Heart left ventricle (tissue), 13 donors: ENCODE measurements at regions not wholly inside any gene's neighbourhood (a gene's known extent, or its start where the extent isn't known, plus 50 kb on each side); places are given as distances from the start of the nearest gene placed in this dataset.

Experiments
- CTCF ChIP-seq, 12 donors: fragments of 200-600 bp; sonication (generic) in 4 of 12; IDR thresholded peaks; one replicate each; pipeline versions ENCODE4 v1.5.0 to v1.8.0; 2018 to 2022; ENCODE audit warnings: antibody characterized with exemption in 12 of 12, mild to moderate bottlenecking in 5 of 12
- POLR2A ChIP-seq, 2 donors: fragments of 450-650 bp; IDR thresholded peaks; one replicate each; pipeline ENCODE4 v1.6.1; 2017; ENCODE audit warnings: antibody characterized with exemption in 2 of 2, mild to moderate bottlenecking in 2 of 2, moderate library complexity in 2 of 2
- donor health status: ischemic (EF 13 %, LVEDD 7.1; RV severe dilation, severe dysfunction).
- donor health status: DM: no; HTN: yes; CAD: no.
- donor health status: DM: no; HTN: no; CAD: no.
- donor health status: ischemic (EF 25% LVEDD 6.9; RV normal size, moderate dysfunction).
- donor health status: ischemic (EF 25% LVEDD 5.7; RV mildly dilated, moderate dysfunction).
- donor health status: ischemic (EF 35%, LVEDD 5.7; RV mildly dilated, moderate dysfunction).
- donor health status: nonischemic (EF 11% LVEDD 7.7; RV severe dilation, severe dysfunction).
- donor health status: DM: yes; HTN: yes; CAD: no.
- donor health status: PGD.
- donor health status: ischemic (EF 29% LVEDD 5.4; RV normal size, mild dysfunction).
- donor health status: nonischemic (EF 23%, LVEDD 6.1; RV moderate dilation, normal function).

- TF ChIP-seq CTCF (IDR thresholded peaks at IDR 0.05) (no peak), POLR2A (IDR thresholded peaks at IDR 0.05) (no peak)
Observed at GRCh38 chr4:155539746-155540145, 126.9 kb upstream of the GUCY1A1 start.
